HG03135 (cell line): ENCODE measurements at regions not wholly inside any gene's neighbourhood (a gene's known extent, or its start where the extent isn't known, plus 50 kb on each side); places are given as distances from the start of the nearest gene placed in this dataset.

Experiments
- ATAC-seq: cut with Tn5 transposase; IDR thresholded peaks from one replicate; pipeline ENCODE4 v1.9.1; 2021; ENCODE audit warnings: mild to moderate bottlenecking, moderate library complexity; ENCODE audit not compliant: unreplicated experiment

GRCh38 chrX:42097486-42097885 lies 174.1 kb upstream of the CASK start:
- ATAC-seq: no peak

DNA sequence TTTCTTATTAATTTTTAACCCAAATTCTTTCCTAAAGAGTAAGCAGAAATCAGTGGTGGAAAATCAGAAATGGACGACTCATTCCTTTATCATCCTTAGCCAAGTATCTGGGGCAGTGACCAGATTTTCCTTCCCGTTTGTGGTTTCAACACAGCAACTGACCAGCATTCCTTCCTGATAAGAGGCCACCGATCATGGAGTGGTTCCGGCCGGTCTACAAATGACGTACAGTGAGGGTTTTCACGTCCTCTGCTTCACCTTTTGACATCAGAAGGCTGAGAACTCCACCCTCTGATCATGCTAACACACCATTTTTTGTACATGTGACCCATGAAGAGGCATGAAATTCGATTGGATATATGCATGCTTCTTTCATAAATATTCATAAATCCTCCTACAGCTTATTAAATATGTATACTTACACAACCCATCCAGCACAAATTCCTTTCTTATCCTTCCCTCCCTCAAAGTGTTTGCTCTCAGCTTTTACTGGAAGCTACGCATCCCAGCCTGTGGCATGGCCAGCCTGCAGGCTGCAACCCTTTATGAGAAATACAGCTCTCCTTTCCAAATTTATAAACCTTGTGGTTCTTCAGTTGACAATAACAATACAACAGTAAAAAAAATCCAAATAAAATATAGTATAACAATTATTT lies 173.0 kb upstream of the CASK start:
- no peak for ATAC-seq

DNA sequence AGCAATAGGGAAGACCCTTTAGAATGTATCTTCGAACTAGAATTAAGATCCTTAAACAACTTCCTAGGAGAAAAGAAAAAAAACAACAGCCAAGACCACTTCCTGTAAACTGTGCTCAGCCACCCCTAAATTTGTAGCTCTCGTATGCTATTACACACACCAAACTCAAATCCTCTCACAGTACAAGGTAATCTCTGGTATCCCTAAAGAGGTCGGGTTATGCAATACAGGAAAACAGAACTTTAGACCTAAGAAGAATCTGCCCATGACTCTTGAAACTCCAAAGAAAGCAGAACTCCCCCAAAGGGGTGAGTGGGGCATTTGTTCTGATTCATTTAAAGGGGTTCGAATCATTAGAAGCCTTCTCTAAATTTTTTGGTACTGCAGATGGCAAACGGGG lies 170.9 kb upstream of the CASK start:
- ATAC-seq: no peak

DNA sequence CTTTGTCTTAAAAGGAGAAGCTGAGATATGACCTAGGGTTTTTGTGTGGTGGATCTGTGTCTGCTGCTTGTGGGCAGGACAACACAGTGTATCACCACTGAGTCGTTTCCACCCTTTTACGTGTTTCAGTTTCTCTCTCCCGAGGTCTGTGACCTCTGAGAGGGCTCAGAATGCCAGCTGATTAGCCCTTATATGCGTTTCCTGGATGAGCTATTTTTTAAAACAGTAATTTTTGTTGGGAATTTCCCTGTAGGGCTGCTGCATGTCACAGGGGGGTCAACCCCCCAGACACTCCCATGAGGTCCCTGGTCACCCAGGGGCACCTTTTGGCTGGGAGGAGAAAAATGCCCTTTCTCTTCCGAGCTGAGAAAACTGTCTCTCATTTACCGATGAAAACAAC lies 170.4 kb upstream of the CASK start:
- no peak for ATAC-seq

DNA sequence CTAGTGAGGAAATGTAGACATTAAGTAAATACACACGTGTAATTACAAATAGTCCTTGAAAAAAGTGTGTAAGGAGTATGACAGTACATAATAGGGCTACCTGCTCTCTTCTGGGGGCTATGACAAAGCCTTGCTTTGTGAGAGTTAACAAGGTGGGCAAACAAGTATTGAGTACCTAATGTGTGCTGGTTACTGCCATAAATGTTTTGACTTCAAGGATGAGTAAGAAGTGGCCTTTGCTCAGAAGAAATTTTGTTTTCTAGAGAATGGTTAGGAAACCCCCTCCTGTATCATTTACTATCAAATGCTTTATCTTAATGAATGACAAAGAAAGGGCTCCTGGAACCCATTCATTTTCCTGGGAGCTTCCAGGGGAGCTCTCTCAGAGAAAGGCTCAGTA lies 167.0 kb upstream of the CASK start:
- ATAC-seq: no peak

GRCh38 chrX:42089031-42089430 lies 165.7 kb upstream of the CASK start:
- ATAC-seq: no peak

DNA sequence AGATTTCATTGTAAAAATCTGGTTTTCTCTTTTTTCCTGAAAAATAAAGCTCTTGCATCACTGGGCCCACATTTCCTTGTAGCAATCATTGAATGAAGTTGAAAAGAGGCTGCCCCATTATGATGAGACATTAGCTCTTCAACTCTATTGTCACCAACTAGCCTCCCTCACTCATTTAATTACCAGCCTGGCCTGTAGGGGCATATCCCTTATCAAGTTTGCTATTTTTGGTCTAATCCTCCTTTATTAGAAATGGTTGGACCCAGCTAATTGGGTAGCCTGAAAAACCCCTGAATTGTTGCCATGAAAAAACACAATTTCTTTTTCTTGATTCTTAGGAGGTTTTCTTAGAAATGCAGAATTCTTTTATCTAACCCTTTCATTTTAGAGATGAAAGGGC lies 164.6 kb upstream of the CASK start:
- no peak for ATAC-seq

- ATAC-seq: no peak
Observed at GRCh38 chrX:42085836-42086235, 162.5 kb upstream of the CASK start.

DNA sequence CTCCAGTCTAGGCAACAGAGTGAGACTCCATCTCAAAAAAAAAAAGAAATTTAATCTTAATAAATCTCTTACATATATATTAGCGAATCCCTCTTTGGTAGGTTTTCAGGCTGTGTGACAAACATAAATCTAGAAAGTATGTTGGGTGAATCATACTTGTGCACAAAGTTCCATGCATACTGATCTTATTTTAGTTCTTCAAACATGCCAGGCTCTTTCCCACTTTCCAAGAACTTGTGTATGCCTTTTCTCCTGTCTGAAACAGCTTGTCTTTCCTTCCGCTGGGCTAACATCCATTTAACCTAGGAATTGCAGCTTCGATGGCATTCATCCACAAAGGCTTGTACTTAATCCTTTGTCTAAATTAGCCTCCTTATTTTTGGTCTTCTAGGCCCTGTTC lies 156.6 kb upstream of the CASK start:
- no peak for ATAC-seq

DNA sequence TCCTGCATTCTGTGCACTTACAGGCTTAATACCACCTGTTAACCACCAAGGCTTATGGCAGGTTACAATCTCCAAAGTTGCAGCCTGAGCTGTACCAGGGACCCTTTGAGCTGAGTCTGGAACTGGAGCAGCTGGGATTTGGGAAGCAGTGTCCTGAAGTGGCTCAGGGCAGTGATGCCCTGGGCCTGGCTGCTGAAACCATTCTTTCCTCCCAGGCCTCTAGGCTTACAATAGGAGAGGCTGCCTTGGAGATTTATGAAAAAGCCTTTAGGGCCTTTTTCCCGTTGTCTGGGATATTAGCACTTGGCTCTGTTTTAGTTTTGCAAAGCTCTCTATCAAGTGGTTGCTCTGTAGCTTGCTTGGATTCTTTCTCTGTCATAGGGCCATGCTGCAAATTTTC lies 154.3 kb upstream of the CASK start:
- ATAC-seq: no peak

DNA sequence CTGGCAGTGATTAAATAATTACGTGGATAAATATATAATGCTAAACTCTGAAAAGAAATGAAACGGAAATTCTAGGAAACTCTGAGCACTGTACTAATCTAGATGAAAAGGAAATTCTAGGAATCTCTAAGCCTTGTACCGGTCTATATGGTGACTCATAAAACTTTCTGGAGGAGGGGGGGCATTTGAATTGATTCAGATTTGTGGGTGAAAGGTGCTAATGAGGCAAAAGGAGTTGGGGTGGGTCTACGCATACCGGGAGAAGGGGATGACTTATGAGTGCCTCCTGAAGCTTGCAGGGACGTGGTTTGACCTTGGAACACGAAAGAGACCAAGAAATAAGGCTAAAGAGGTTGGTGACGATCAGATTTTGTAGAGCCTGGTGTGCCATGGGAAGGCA lies 151.7 kb upstream of the CASK start:
- ATAC-seq: no peak

DNA sequence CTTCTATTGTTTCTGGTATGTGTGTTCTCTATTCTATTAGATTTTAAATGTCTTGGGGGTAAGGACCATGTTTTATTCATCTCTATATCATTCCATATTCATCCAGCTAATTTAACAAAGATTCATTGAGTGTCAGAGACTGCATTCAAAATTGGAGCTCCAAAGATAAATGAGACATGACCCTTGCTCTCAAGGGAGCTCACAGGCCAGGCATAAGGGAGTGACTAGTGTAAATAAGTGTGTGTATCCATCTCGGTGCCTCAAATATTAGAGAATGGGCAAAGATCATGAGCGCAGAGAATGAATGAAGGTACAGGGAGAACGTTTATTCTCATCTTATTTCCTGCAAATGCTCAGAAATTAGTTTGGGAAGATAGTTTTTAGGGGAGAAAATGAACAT lies 150.1 kb upstream of the CASK start:
- ATAC-seq: no peak

DNA sequence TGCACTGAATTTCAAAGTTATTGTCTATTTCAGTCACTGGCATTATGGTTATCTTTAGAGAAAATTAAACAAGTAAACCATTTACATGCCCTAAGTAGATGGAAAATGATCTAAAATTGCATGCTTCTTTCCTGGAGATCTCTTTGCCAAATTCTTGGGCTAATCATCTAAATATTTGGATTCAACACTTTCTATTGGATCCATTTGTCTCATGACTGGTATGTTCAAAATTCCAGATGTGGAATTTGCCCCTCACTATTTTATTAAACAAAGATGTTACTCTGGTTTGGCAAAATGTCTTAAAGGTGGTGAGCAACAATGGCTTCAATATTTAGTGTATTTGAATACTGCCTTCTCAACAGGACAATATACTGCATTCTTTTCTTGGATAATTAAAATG lies 147.5 kb upstream of the CASK start:
- no peak for ATAC-seq

- ATAC-seq: no peak
Observed at GRCh38 chrX:42054256-42054655, 130.9 kb upstream of the CASK start.

- ATAC-seq: no peak
Observed at GRCh38 chrX:42050345-42050744, 127.0 kb upstream of the CASK start.

GRCh38 chrX:42047886-42048285 lies 124.5 kb upstream of the CASK start:
- ATAC-seq: no peak

DNA sequence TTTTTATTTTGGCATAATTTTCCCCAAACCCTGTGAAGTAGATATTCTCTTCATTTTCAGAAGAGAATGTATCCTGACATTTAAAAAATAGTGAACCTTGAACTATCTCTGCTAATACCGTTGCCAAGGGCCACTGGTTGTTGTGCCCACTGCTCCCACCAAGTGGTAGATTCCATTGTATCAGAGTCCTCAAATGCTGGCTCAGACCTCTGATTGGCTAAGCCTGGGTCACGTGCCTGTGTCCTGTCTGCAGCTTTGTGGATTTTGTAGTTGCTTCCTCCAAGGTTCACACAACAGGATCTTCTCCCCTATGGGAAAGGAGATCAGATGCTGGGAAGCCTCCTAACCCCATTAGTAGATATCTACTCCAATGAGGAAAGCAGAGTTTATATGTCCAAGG lies 104.8 kb upstream of the CASK start:
- no peak for ATAC-seq

GRCh38 chrX:42027367-42028000 lies 104.1 kb upstream of the CASK start:
- no peak for ATAC-seq

DNA sequence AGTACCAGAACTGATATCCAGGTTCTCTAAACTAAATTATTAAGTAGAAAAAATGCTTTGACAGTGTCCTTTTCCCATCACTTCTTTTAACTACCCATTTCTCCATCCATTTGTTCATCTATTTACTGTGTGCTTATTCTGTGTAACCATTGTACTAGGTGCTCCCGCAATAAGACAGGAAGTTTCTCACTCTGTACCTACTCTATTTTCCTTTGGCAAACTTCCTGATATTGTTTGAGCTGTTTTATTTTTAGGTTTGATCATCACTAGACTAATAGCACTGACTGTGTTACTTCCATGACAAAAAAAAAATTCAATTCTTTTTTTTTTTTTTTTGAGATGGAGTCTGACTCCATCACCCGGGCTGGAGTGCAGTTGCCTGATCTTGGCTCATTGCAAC lies 102.5 kb upstream of the CASK start:
- ATAC-seq: no peak

DNA sequence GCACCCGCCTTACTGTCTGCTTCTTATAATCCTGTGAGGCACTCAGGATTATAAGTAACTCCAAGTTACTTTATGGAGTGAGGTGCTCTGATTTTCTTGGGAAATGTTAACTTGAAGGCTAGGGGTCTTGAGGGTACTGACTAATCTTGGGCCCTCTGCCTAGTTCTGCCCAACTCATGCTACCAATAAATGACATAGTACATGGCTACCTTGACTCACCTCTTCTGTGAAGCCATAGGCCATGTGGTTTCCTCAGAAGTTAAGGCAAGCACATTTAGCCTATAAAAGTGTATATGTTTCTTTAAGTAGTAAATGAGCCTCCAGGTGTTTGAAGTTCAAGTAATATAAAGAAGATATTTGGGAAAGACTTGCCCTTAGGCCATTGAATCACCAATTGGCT lies 99.8 kb upstream of the CASK start:
- no peak for ATAC-seq

GRCh38 chrX:42022158-42022557 lies 98.8 kb upstream of the CASK start:
- ATAC-seq: no peak

DNA sequence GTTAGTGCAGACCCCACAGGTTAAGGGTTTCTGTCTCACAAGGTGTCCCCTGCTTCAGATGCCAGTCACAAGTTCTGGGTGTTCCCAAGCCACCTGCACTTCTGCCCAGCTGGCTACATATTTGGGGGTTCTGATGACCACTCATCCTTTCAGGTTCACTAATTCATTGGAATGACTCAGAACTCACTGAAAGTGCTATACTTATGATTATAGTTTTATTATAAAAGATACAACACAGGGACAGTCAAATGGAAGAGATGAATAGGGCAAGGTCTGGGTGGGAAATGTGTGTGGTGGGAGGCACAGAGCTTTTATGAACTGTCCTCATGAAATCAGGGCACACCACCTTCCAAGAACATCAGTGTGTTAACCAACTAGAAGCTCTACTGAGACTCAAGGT lies 97.7 kb upstream of the CASK start:
- ATAC-seq: no peak

- no peak for ATAC-seq
Observed at GRCh38 chrX:42020225-42020624, 96.9 kb upstream of the CASK start.
